Testis (tissue), 2 donors: ENCODE measurements at regions not wholly inside any gene's neighbourhood (a gene's known extent, or its start where the extent isn't known, plus 50 kb on each side); places are given as distances from the start of the nearest gene placed in this dataset.
A peak's percentile ranks its signal among the peaks of the same experiment; 100 is the strongest.
"Not testable (repeated sequence)": the region's sequence is repeated elsewhere in the genome, so short reads cannot be mapped to it uniquely, and the experiment has no call there.

Experiments used
- DNase-seq: peaks from one replicate; pipeline ENCODE4 v3.0.0-alpha.2; 2019
- H3K27ac ChIP-seq, 2 donors: fragments of 200-600 bp; sonication (generic); one replicate each; pipeline ENCODE4 v1.5.1; 2019
- H3K27me3 ChIP-seq: fragments of 200-600 bp; sonication (generic); one replicate; pipeline ENCODE4 v1.5.1; 2019
- H3K36me3 ChIP-seq: fragments of 200-600 bp; sonication (generic); one replicate; pipeline ENCODE4 v1.5.1; 2017; ENCODE audit warnings: low read depth; ENCODE audit errors: missing control alignments
- H3K4me1 ChIP-seq: fragments of 200-600 bp; sonication (generic); one replicate; pipeline ENCODE4 v1.5.1; 2019
- H3K4me3 ChIP-seq, 2 donors: fragments of 200-600 bp; sonication (generic); one replicate each; pipeline ENCODE4 v1.5.1; 2017 to 2019
- H3K9me3 ChIP-seq: fragments of 200-600 bp; sonication (generic); one replicate; pipeline ENCODE4 v1.5.1; 2017
- POLR2A ChIP-seq: fragments of 450-650 bp; IDR thresholded peaks from one replicate; pipeline ENCODE4 v1.6.1; 2017; ENCODE audit warnings: antibody characterized with exemption, mild to moderate bottlenecking, moderate library complexity
- WGBS, 2 donors: methylation state at CpG; one replicate each; pipeline ENCODE4 v1.1.5; 2018; 5-methylcytosine and 5-hydroxymethylcytosine counted together
- intact Hi-C: fragments of 100-400 bp; cut with DNase I; formaldehyde crosslinking; loops from one replicate; pipeline ENCODE4 v1.15.1; 2023; ENCODE audit warnings: low total_unique reads
- TF ChIP-seq, protein P1 (sequence below), 3 experiments: fragments of 450-650 bp in 2 of 3; fragments of 200-600 bp in 1 of 3; sonication (generic) in 1 of 3; IDR thresholded peaks; one replicate each; pipeline ENCODE4 v1.5.1; 2016 to 2019; ENCODE audit warnings: antibody characterized with exemption in 3 of 3, mild to moderate bottlenecking in 2 of 3, moderate library complexity in 1 of 3

DNA sequence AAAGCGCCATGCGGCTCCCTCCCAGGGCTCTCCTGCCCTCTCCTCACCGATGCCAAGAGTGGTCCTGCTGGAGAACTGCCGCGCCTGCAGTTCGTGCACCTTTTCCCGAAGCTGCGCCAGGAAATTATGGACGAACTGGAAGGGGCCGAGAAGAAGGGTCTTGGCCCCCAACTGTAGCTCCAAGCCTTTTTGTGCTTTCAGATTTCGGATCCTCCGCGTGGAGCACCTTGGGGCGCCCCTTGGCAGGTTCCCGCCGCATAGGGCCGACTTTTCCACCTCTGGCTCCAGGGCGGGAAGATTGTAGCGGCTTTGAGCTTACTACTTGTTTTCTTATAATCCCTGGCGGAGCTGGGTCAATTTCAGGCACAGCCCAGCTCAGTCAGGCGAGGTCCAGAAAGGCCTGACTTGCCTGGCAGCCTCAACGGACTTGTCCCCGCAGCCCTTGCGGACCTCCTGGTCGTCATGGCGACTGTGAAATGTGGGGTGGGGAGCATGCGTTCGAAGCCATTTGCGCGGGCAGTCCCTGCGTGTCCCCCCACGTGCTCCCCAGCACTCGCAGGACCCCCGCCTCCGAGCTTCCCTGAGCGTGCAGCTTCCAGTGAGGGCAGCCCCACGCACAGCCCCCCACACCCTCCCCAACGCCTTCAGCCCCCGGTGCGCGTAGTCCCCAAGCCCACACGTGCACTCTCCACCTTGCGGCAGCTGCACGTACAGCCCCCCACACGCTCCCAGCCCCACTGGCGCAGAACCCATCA lies 129.9 kb downstream of the KBTBD2 start:
- intact Hi-C loops, result no loop called here
- WGBS, 2 donors, result 38 to 53% methylated on average over 17 to 46 of the region's 46 CpGs
- Histone ChIP-seq H3K27ac (no peak overlapping the region), H3K9me3 (no peaks in the 10 kb centered on the region), H3K4me1 (no peaks in the 10 kb centered on the region), H3K36me3 (no peaks in the 10 kb centered on the region), H3K27me3 (no peaks in the 10 kb centered on the region), H3K4me3 (peak overlapping the region in 1 of 2 donors; percentile 36)
- no peak for DNase-seq
- TF ChIP-seq, protein P1, sequence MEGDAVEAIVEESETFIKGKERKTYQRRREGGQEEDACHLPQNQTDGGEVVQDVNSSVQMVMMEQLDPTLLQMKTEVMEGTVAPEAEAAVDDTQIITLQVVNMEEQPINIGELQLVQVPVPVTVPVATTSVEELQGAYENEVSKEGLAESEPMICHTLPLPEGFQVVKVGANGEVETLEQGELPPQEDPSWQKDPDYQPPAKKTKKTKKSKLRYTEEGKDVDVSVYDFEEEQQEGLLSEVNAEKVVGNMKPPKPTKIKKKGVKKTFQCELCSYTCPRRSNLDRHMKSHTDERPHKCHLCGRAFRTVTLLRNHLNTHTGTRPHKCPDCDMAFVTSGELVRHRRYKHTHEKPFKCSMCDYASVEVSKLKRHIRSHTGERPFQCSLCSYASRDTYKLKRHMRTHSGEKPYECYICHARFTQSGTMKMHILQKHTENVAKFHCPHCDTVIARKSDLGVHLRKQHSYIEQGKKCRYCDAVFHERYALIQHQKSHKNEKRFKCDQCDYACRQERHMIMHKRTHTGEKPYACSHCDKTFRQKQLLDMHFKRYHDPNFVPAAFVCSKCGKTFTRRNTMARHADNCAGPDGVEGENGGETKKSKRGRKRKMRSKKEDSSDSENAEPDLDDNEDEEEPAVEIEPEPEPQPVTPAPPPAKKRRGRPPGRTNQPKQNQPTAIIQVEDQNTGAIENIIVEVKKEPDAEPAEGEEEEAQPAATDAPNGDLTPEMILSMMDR (IDR thresholded peaks at IDR 0.05), result no peak
- TF ChIP-seq POLR2A, result no peak

DNA sequence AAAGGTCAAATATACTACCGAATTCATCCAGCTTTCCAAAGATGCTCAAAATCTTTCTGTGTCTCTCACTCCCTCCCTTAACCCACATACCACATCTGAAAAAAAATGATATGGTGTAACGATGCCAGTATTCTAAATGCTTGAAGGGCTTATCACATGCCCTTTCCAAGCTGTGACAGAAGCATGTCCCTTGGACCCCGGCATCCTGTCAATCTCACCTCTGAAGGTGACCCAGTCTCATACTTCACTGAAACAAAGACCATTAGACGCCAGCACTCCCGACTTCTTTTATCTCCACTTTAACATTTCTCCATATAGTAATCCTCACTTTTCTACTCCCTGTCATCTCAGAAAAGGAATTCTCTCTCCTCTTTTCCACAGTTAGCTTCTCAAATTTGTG lies 130.8 kb downstream of the KBTBD2 start:
- H3K4me1 ChIP-seq, H3K9me3 ChIP-seq, H3K4me3 ChIP-seq, H3K27ac ChIP-seq, DNase-seq, H3K36me3 ChIP-seq, intact Hi-C loops, H3K27me3 ChIP-seq: not testable (repeated sequence)
- WGBS, 2 donors, result 63 to 77% methylated on average over 5 of the region's 5 CpGs

DNA sequence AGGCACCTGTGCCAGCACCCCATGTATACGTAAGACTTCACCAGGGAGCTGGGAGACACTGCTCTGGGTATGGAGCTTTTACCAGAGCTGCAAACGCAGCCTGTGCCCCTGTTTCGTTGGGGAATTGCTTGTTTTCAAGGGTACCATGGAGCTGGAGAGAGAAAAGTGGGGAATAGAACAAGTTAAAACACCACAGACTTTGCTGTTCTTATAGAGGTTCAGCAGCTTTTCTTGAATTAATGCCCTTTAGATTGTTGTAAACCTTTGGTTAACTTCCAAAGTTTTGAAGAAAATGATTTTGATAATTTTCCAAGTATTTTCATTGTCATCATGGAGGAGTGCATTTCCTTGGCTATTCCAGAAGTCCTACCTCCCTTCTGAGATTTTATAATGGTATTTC lies 131.7 kb downstream of the KBTBD2 start:
- DNase-seq, H3K4me1 ChIP-seq, H3K4me3 ChIP-seq, intact Hi-C loops, H3K27me3 ChIP-seq, H3K36me3 ChIP-seq, H3K27ac ChIP-seq, H3K9me3 ChIP-seq: not testable (repeated sequence)
- 96% methylated on average over 3 of the region's 3 CpGs for WGBS, 2 donors

DNA sequence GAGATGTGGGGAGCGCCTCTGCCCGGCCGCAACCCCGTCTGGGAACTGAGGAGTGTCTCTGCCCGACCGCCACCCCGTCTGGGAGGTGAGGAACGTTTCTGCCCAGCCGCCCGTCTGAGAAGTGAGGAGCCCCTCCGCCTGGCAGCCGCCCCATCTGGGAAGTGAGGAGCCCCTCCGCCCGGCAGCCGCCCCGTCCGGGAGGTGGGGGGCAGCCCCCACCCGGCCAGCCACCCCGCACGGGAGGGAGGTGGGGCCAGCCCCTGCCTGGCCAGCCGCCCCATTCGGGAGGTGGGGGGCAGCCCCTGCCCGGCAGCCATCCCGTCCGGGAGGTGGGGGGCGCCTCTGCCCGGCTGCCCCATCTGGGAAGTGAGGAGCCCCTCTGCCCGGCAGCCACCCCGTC lies 137.7 kb downstream of the KBTBD2 start:
- H3K4me3 ChIP-seq, H3K4me1 ChIP-seq, intact Hi-C loops, H3K9me3 ChIP-seq, DNase-seq, H3K27ac ChIP-seq, H3K27me3 ChIP-seq, H3K36me3 ChIP-seq: not testable (repeated sequence)
- 75 to 94% methylated on average over 8 to 29 of the region's 29 CpGs for WGBS, 2 donors

DNA sequence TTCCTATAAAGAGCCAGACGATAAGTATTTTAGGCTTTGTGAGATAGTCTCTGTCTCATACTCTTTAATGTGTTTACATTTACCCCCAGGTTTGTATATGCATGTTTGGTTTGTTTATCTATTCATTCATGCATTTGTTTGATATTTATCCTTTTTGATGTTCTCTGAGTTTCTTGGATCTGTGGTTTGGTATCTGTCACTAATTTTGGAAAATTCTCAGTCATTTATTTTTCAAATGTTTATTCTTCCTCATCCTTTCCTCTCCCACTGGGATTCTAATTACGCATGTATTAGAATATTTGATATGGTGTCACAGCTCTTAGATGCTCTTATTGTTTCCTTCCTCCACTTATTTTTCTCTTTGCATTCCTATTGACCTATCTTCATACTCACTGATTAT lies 143.2 kb downstream of the KBTBD2 start:
- H3K36me3 ChIP-seq, intact Hi-C loops, H3K4me3 ChIP-seq, H3K4me1 ChIP-seq, DNase-seq, H3K27me3 ChIP-seq, H3K27ac ChIP-seq, H3K9me3 ChIP-seq: not testable (repeated sequence)
- 85 to 100% methylated on average over 2 of the region's 2 CpGs for whole genome bisulfite sequencing, 2 donors

DNA sequence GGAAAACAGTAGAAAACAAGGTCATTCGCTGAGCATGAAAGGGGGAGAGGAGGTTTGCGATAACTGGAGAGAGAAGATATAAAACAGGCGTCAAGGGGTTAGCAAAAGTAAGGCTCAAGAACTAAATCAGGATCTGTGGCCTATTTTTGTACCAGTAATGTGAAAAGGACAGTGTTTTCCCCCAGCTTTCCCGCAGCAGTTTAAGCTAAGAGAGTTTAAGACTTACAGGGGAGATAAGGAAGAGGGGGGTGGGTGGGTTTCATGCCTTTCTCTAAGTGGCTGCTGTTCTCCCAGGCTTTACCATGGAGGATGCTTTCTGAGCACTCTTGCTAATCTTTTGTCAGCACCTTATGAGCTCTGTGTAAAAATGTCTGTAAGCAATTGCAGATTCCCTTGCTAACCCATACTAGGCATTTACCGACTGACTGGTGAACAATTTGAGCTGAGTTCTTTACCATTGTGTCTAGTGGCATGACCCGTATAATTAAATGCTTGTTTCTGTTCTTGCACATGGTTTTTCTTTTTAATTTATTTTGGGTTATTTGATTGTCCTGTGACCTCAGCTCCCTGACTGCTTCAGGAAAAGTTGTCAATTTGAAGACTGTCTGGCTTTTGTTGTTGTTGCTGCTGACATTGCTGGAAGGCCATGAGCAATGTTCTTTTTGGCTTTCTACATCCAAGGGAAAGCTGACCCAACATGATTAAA lies 144.0 kb downstream of the KBTBD2 start:
- H3K36me3 ChIP-seq, H3K27me3 ChIP-seq, H3K9me3 ChIP-seq, H3K4me3 ChIP-seq, H3K4me1 ChIP-seq, DNase-seq, intact Hi-C loops, H3K27ac ChIP-seq: not testable (repeated sequence)
- 65 to 71% methylated on average over 6 of the region's 6 CpGs for WGBS, 2 donors

DNA sequence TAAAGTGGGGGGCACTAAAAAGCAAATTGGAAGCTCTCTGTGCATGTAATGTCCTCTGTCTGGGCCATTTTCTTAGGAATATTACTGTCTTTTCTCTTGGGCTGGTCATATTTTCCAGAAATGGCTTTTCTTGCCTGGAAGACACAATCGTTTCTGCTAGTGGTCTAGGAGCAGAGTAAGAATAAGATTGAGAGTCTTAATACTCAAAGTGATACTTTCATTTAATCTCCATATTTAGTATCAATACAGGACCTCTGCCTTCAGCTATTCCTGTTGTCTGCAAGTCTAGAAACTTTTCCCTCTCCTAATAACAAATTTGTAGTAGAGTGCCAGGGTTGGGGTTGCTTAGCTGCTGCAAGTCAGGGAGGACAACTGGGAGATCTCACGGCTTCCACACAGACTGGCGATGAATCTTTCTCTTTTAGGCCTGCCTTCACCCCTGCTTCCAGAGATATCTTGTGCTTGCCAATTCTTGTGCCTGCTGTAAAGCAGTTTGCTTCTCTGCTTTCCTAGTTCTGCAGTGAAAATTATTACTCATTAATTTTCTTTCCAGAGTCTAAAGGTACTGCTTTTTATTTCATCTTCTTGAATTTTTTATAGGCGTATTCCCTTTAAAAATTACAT lies 149.6 kb downstream of the KBTBD2 start:
- DNase-seq, intact Hi-C loops, H3K4me3 ChIP-seq, H3K4me1 ChIP-seq, H3K27ac ChIP-seq, H3K36me3 ChIP-seq, H3K9me3 ChIP-seq, H3K27me3 ChIP-seq: not testable (repeated sequence)
- WGBS, 2 donors, result 84 to 91% methylated on average over 4 of the region's 4 CpGs

DNA sequence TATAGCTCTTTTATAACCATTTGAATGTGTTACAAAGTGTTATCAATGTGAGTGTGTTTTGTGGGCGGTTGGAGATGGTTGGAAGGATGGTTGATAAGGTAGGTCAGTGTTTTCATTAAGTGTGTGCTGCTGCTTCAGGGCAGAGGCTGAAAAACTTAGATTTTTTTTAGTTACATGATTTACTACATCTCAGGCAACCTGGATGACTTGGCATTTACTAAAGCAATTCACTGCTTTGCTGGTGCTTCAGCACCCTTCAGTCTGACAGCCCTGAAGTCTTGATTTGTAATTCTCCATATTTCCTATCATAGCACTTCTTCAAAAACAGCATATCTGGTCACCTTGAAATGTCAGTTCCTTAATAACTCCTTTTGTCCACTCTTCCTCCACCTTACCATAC lies 151.8 kb downstream of the KBTBD2 start:
- H3K27ac ChIP-seq, DNase-seq, H3K4me1 ChIP-seq, H3K27me3 ChIP-seq, intact Hi-C loops, H3K4me3 ChIP-seq, H3K36me3 ChIP-seq, H3K9me3 ChIP-seq: not testable (repeated sequence)
- 45 to 82% methylated on average over 1 of the region's 1 CpG for WGBS, 2 donors

DNA sequence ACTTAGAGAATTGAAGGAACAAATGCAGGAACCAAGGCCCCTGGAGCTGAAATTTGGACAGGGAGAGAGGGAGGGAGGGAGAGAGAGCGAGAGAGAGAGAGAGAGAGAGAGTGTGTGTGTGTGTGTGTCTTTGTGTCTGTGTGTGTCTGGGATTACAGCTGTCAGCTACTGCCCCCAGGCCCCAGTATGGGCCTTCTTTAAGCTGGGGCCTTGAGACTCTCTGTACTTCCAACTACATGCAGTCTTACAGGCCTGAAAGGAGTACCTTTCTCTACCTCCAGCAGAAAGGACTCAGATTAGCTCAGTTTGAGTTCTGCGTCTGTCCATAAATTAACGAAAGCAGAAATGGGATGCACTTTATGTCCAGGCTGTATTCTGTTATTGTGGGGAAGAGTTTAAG lies 153.2 kb downstream of the KBTBD2 start:
- H3K4me1 ChIP-seq, DNase-seq, H3K36me3 ChIP-seq, intact Hi-C loops, H3K27ac ChIP-seq, H3K4me3 ChIP-seq, H3K27me3 ChIP-seq, H3K9me3 ChIP-seq: not testable (repeated sequence)
- 85 to 94% methylated on average over 3 of the region's 3 CpGs for WGBS, 2 donors

DNA sequence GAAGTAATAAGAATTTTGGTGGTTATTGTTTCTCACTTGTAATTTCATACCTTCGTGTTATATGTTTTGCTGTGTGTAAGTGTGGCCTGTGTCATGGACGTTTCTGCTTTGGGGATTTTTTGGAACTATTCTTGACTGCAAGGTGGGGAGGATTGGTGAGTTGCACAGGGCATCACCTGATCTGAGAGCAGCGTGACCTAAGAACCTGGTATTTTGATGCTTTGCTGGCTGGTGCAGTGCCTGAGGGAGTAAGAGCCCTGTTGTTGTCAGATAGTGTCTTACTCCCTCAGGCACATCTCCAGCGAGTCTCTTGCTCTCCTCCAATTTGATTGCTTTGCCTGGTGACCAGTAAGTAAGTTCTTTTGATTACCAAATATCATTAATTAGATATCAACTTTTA lies 158.8 kb downstream of the KBTBD2 start:
- H3K27ac ChIP-seq, H3K27me3 ChIP-seq, H3K36me3 ChIP-seq, DNase-seq, intact Hi-C loops, H3K4me3 ChIP-seq, H3K4me1 ChIP-seq, H3K9me3 ChIP-seq: not testable (repeated sequence)
- WGBS, 2 donors, result 76 to 81% methylated on average over 4 of the region's 4 CpGs

DNA sequence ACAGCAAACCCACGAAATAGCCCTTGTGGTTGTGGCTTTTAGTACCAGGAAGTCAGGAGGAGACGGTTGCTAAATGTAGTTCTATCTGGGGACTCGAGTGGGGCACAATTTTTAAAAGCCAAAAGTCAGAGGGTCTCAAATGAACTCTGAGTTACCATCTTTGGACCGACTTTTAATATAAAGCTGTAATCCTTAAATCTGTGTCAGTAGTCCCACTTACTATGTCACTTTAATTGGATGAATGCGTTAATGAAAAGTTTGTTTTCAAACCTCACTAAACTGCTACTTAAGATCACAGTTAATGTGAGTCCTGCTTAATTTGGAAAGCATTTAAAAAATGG lies 162.3 kb downstream of the KBTBD2 start:
- WGBS, 2 donors, result 16 to 26% methylated on average over 4 to 5 of the region's 5 CpGs

More for the DNA sequence above, 162.3 kb downstream of the KBTBD2 start:
- H3K36me3 ChIP-seq, H3K27me3 ChIP-seq, intact Hi-C loops, DNase-seq, H3K27ac ChIP-seq, H3K9me3 ChIP-seq, H3K4me1 ChIP-seq: not testable (repeated sequence)
- peak overlapping the region; percentile 83 to 87 for H3K4me3 ChIP-seq
